ENCODE measurements at regions not wholly inside any gene's neighbourhood (a gene's known extent, or its start where the extent isn't known, plus 50 kb on each side); places are given as distances from the start of the nearest gene placed in this dataset.

DNA sequence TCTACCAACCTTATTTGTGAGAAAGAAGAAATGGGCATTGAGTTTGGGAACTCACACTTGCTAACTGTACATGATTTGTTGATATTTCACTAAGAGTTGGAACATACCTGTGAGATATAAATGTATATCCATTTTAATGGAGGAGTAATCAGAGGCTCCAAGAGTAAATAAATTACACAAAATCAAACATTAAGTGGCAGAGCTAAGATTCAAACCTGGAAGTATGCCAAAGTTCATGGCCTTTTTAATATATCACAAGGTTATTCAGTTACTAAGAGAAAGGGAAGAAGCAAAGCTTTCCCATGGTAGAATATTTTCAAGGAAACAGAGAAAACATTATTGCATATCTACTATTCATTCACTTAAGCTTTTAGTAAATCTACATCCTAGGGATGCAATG, 1641.1 kb downstream of the FAM181B start:
- H3K4me1 Mint-ChIP-seq = no peaks in the 10 kb centered on the region

More for the DNA sequence above, 1641.1 kb downstream of the FAM181B start:
- Histone ChIP-seq H3K4ac (ENCODE audit: low read depth, low read length) (no peak overlapping the region), H3K4me2 (ENCODE audit: insufficient read depth, insufficient read length, low read length) (no peak overlapping the region), H3K27ac (ENCODE audit: insufficient read length, low read depth, low read length) (no peak overlapping the region), H2BK12ac (ENCODE audit: insufficient read length, low read depth, low read length) (no peak overlapping the region), H4K5ac (ENCODE audit: insufficient read length, low read depth, low read length) (no peak overlapping the region), H3K79me2 (ENCODE audit: insufficient read depth, low read length) (no peaks in the 10 kb centered on the region), H3K9ac (ENCODE audit: extremely low read depth, insufficient read length, low read length) (no peak overlapping the region), H3K4me1 (ENCODE audit: insufficient read depth, low read length) (no peaks in the 10 kb centered on the region), H3K9me3 (ENCODE audit: control insufficient read depth, low read depth, low read length) (no peaks in the 10 kb centered on the region), H3K23me2 (ENCODE audit: insufficient read length, low read depth, low read length, poor library complexity, severe bottlenecking) (no peaks in the 10 kb centered on the region), H2BK5ac (ENCODE audit: insufficient read length, low read length) (no peak overlapping the region), H3T11ph (ENCODE audit: low read length) (no peak overlapping the region), H3K27me3 (ENCODE audit: insufficient read depth, low read length) (no peaks in the 10 kb centered on the region), H2BK120ac (ENCODE audit: low read depth, low read length, poor library complexity, severe bottlenecking) (no peak overlapping the region), H4K20me1 (ENCODE audit: control insufficient read depth, insufficient read depth, insufficient read length) (no peaks in the 10 kb centered on the region), H3K14ac (ENCODE audit: insufficient read depth, low read length) (no peak overlapping the region), H3K79me1 (ENCODE audit: insufficient read depth, low read depth, low read length, poor library complexity, severe bottlenecking) (no peaks in the 10 kb centered on the region), H4K8ac (replicated peaks; ENCODE audit: insufficient read length, low read depth, low read length) (no peak overlapping the region), H2AFZ (ENCODE audit: low read length) (no peak overlapping the region), H2AK5ac (ENCODE audit: insufficient read length, low read length) (no peak overlapping the region), H2BK20ac (ENCODE audit: low read depth, low read length, poor library complexity, severe bottlenecking) (no peak overlapping the region), H2BK15ac (ENCODE audit: low read depth, low read length) (no peak overlapping the region), H3K23ac (ENCODE audit: insufficient read length, low read depth, low read length) (no peak overlapping the region), H3K18ac (ENCODE audit: insufficient read length, low read depth, low read length) (no peak overlapping the region), H3K56ac (ENCODE audit: insufficient read length, low read depth, low read length) (no peak overlapping the region), H4K91ac (ENCODE audit: insufficient read length, low read depth, low read length) (no peak overlapping the region)
- Mint-ChIP-seq H3K9me3 (no peaks in the 10 kb centered on the region; a peak in 1 of 5 replicates), H3K36me3 (ENCODE audit: insufficient read depth in 1 of 3, low read depth in 3 of 3) (no peaks in the 10 kb centered on the region), H3K4me3 (no peak overlapping the region), H3K27me3 (ENCODE audit: low read depth) (no peaks in the 10 kb centered on the region; the same call in 1 of the 2 replicates), H3K27ac (no peak overlapping the region)
- no peak for DNase-seq
- TF ChIP-seq, protein P1, sequence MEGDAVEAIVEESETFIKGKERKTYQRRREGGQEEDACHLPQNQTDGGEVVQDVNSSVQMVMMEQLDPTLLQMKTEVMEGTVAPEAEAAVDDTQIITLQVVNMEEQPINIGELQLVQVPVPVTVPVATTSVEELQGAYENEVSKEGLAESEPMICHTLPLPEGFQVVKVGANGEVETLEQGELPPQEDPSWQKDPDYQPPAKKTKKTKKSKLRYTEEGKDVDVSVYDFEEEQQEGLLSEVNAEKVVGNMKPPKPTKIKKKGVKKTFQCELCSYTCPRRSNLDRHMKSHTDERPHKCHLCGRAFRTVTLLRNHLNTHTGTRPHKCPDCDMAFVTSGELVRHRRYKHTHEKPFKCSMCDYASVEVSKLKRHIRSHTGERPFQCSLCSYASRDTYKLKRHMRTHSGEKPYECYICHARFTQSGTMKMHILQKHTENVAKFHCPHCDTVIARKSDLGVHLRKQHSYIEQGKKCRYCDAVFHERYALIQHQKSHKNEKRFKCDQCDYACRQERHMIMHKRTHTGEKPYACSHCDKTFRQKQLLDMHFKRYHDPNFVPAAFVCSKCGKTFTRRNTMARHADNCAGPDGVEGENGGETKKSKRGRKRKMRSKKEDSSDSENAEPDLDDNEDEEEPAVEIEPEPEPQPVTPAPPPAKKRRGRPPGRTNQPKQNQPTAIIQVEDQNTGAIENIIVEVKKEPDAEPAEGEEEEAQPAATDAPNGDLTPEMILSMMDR (conservative IDR thresholded peaks at IDR 0.05) = no peak

Measured in H9 (cell line).